ENCODE measurements at regions not wholly inside any gene's neighbourhood (a gene's known extent, or its start where the extent isn't known, plus 50 kb on each side); places are given as distances from the start of the nearest gene placed in this dataset.
"Not testable (repeated sequence)": the region's sequence is repeated elsewhere in the genome, so short reads cannot be mapped to it uniquely, and the experiment has no call there.

- DNase-seq (ENCODE audit: insufficient read length, low spot score) (no peak), FAIRE-seq (no peak)
- no peak for TF ChIP-seq POLR2AphosphoS5 (IDR thresholded peaks at IDR 0.05; ENCODE audit: low read depth, low read length)
These were observed 157.1 kb upstream of the WSCD1 start for GRCh38 chr17:5913032-5913531.

GRCh38 chr17:5913641-5914040, 156.5 kb upstream of the WSCD1 start:
- FAIRE-seq (no peak), DNase-seq (ENCODE audit: insufficient read length, low spot score) (no peak)
- TF ChIP-seq POLR2A (IDR thresholded peaks at IDR 0.05; ENCODE audit: low read depth, low read length) (no peak), POLR2AphosphoS5 (IDR thresholded peaks at IDR 0.05; ENCODE audit: low read depth, low read length) (no peak), TAF1 (IDR thresholded peaks at IDR 0.05; ENCODE audit: low read depth, low read length) (no peak), SPI1 (IDR thresholded peaks at IDR 0.05; ENCODE audit: low read depth, low read length) (no peak), PAX5 (IDR thresholded peaks at IDR 0.05; ENCODE audit: insufficient read depth, low read length, severe bottlenecking) (no peak), POU2F2 (IDR thresholded peaks at IDR 0.05; ENCODE audit: low read depth, low read length) (no peak)

GRCh38 chr17:5915337-5915736, 154.8 kb upstream of the WSCD1 start:
- no peak for DNase-seq (ENCODE audit: insufficient read length, low spot score)
- TF ChIP-seq POLR2A (IDR thresholded peaks at IDR 0.05; ENCODE audit: low read depth, low read length) (no peak), SPI1 (IDR thresholded peaks at IDR 0.05; ENCODE audit: low read depth, low read length) (no peak), POU2F2 (IDR thresholded peaks at IDR 0.05; ENCODE audit: low read depth, low read length) (no peak), POLR2AphosphoS5 (IDR thresholded peaks at IDR 0.05; ENCODE audit: low read depth, low read length) (no peak), TAF1 (IDR thresholded peaks at IDR 0.05; ENCODE audit: low read depth, low read length) (no peak), PAX5 (IDR thresholded peaks at IDR 0.05; ENCODE audit: insufficient read depth, low read length, severe bottlenecking) (no peak)
- no peak for FAIRE-seq

GRCh38 chr17:5919089-5919488, 151.1 kb upstream of the WSCD1 start:
- no peak for TF ChIP-seq POU2F2 (IDR thresholded peaks at IDR 0.05; ENCODE audit: low read depth, low read length)
- TF ChIP-seq POLR2A (IDR thresholded peaks at IDR 0.05; ENCODE audit: low read depth, low read length): no peak
- no peak for TF ChIP-seq TAF1 (IDR thresholded peaks at IDR 0.05; ENCODE audit: low read depth, low read length)
- TF ChIP-seq PAX5 (IDR thresholded peaks at IDR 0.05; ENCODE audit: insufficient read depth, low read length, severe bottlenecking): no peak
- no peak for TF ChIP-seq POLR2AphosphoS5 (IDR thresholded peaks at IDR 0.05; ENCODE audit: low read depth, low read length)
- TF ChIP-seq SPI1 (IDR thresholded peaks at IDR 0.05; ENCODE audit: low read depth, low read length): no peak
- DNase-seq (ENCODE audit: insufficient read length, low spot score) (no peak), FAIRE-seq (no peak)

GRCh38 chr17:5921512-5922282, 148.5 kb upstream of the WSCD1 start:
- FAIRE-seq: no peak
- no peak for DNase-seq (ENCODE audit: insufficient read length, low spot score)
- TF ChIP-seq POLR2A (IDR thresholded peaks at IDR 0.05; ENCODE audit: low read depth, low read length) (no peak), POU2F2 (IDR thresholded peaks at IDR 0.05; ENCODE audit: low read depth, low read length) (no peak), POLR2AphosphoS5 (IDR thresholded peaks at IDR 0.05; ENCODE audit: low read depth, low read length) (no peak), SPI1 (IDR thresholded peaks at IDR 0.05; ENCODE audit: low read depth, low read length) (no peak), PAX5 (IDR thresholded peaks at IDR 0.05; ENCODE audit: insufficient read depth, low read length, severe bottlenecking) (no peak), TAF1 (IDR thresholded peaks at IDR 0.05; ENCODE audit: low read depth, low read length) (no peak)

- TF ChIP-seq TAF1 (IDR thresholded peaks at IDR 0.05; ENCODE audit: low read depth, low read length) (no peak), PAX5 (IDR thresholded peaks at IDR 0.05; ENCODE audit: insufficient read depth, low read length, severe bottlenecking) (no peak), POLR2A (IDR thresholded peaks at IDR 0.05; ENCODE audit: low read depth, low read length) (no peak), POU2F2 (IDR thresholded peaks at IDR 0.05; ENCODE audit: low read depth, low read length) (no peak), POLR2AphosphoS5 (IDR thresholded peaks at IDR 0.05; ENCODE audit: low read depth, low read length) (no peak), SPI1 (IDR thresholded peaks at IDR 0.05; ENCODE audit: low read depth, low read length) (no peak)
- FAIRE-seq (no peak), DNase-seq (ENCODE audit: insufficient read length, low spot score) (no peak)
These were observed 147.7 kb upstream of the WSCD1 start for GRCh38 chr17:5922476-5922875.

- DNase-seq (ENCODE audit: insufficient read length, low spot score): no peak
- FAIRE-seq: no peak
- no peak for TF ChIP-seq POLR2AphosphoS5 (IDR thresholded peaks at IDR 0.05; ENCODE audit: low read depth, low read length)
- TF ChIP-seq PAX5 (IDR thresholded peaks at IDR 0.05; ENCODE audit: insufficient read depth, low read length, severe bottlenecking): no peak
- TF ChIP-seq SPI1 (IDR thresholded peaks at IDR 0.05; ENCODE audit: low read depth, low read length): no peak
- no peak for TF ChIP-seq POU2F2 (IDR thresholded peaks at IDR 0.05; ENCODE audit: low read depth, low read length)
- TF ChIP-seq TAF1 (IDR thresholded peaks at IDR 0.05; ENCODE audit: low read depth, low read length): no peak
- no peak for TF ChIP-seq POLR2A (IDR thresholded peaks at IDR 0.05; ENCODE audit: low read depth, low read length)
These were observed 140.5 kb upstream of the WSCD1 start for GRCh38 chr17:5929721-5930120.

GRCh38 chr17:5930555-5930954, 139.6 kb upstream of the WSCD1 start:
- not testable (repeated sequence) for FAIRE-seq; DNase-seq (ENCODE audit: insufficient read length, low spot score)

GRCh38 chr17:5931616-5932015, 138.6 kb upstream of the WSCD1 start:
- FAIRE-seq (no peak), DNase-seq (ENCODE audit: insufficient read length, low spot score) (no peak)
- TF ChIP-seq POU2F2 (IDR thresholded peaks at IDR 0.05; ENCODE audit: low read depth, low read length) (no peak), TAF1 (IDR thresholded peaks at IDR 0.05; ENCODE audit: low read depth, low read length) (no peak), POLR2A (IDR thresholded peaks at IDR 0.05; ENCODE audit: low read depth, low read length) (no peak), SPI1 (IDR thresholded peaks at IDR 0.05; ENCODE audit: low read depth, low read length) (no peak), PAX5 (IDR thresholded peaks at IDR 0.05; ENCODE audit: insufficient read depth, low read length, severe bottlenecking) (no peak)

GRCh38 chr17:5933430-5933829, 136.7 kb upstream of the WSCD1 start:
- FAIRE-seq: no peak
- TF ChIP-seq SPI1 (IDR thresholded peaks at IDR 0.05; ENCODE audit: low read depth, low read length): no peak
- TF ChIP-seq POU2F2 (IDR thresholded peaks at IDR 0.05; ENCODE audit: low read depth, low read length): no peak
- no peak for TF ChIP-seq POLR2AphosphoS5 (IDR thresholded peaks at IDR 0.05; ENCODE audit: low read depth, low read length)
- no peak for TF ChIP-seq PAX5 (IDR thresholded peaks at IDR 0.05; ENCODE audit: insufficient read depth, low read length, severe bottlenecking)
- no peak for TF ChIP-seq POLR2A (IDR thresholded peaks at IDR 0.05; ENCODE audit: low read depth, low read length)
- TF ChIP-seq TAF1 (IDR thresholded peaks at IDR 0.05; ENCODE audit: low read depth, low read length): no peak
- DNase-seq (ENCODE audit: insufficient read length, low spot score): no peak
